ENCODE measurements at regions not wholly inside any gene's neighbourhood (a gene's known extent, or its start where the extent isn't known, plus 50 kb on each side); places are given as distances from the start of the nearest gene placed in this dataset.
"Not testable (repeated sequence)": the region's sequence is repeated elsewhere in the genome, so short reads cannot be mapped to it uniquely, and the experiment has no call there.

GRCh38 chr2:65782186-65782585, 349.8 kb upstream of the SPRED2 start:
- Mint-ChIP-seq H3K9me3 (no peaks in the 10 kb centered on the region), H3K27me3 (ENCODE audit: low read depth) (peaks cover 8% of the 10 kb centered on the region), H3K36me3 (ENCODE audit: insufficient read depth) (no peaks in the 10 kb centered on the region), H3K4me3 (no peak overlapping the region), H3K4me1 (ENCODE audit: low read depth) (no peaks in the 10 kb centered on the region)
- ATAC-seq (no peak), DNase-seq (no peak)

DNA sequence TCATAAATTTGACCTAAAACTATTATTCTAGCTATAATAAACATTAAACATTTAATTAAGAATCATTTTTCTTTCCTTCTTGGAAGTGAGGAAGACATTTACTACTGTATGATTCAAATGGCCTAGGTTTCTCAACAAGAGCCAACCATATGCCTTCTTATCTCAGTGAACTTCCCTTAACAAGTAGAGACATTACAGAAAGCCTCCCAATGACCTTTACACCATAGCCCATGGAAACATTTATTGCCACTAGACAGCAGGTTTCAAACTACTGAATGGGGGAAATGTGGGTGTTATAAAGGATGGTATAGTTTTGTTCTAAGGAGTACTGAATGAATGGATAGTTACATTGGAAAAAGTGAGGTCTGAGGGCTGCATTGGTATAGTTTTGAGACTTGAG, 349.4 kb upstream of the SPRED2 start:
- no peak overlapping the region for H3K4me3 Mint-ChIP-seq
- no peaks in the 10 kb centered on the region for H3K36me3 Mint-ChIP-seq (ENCODE audit: insufficient read depth)

GRCh38 chr2:65779021-65779420, 346.6 kb upstream of the SPRED2 start:
- DNase-seq (no peak), ATAC-seq (no peak)
- Mint-ChIP-seq H3K36me3 (ENCODE audit: insufficient read depth) (no peaks in the 10 kb centered on the region), H3K27me3 (ENCODE audit: low read depth) (peaks cover 12% of the 10 kb centered on the region), H3K9me3 (no peaks in the 10 kb centered on the region), H3K4me3 (no peak overlapping the region), H3K4me1 (ENCODE audit: low read depth) (no peaks in the 10 kb centered on the region)

More for the DNA sequence above, 349.4 kb upstream of the SPRED2 start:
- no peak for DNase-seq
- Mint-ChIP-seq H3K9me3 (no peaks in the 10 kb centered on the region), H3K27me3 (ENCODE audit: low read depth) (peaks cover 8% of the 10 kb centered on the region), H3K4me1 (ENCODE audit: low read depth) (no peaks in the 10 kb centered on the region)
- ATAC-seq: no peak

DNA sequence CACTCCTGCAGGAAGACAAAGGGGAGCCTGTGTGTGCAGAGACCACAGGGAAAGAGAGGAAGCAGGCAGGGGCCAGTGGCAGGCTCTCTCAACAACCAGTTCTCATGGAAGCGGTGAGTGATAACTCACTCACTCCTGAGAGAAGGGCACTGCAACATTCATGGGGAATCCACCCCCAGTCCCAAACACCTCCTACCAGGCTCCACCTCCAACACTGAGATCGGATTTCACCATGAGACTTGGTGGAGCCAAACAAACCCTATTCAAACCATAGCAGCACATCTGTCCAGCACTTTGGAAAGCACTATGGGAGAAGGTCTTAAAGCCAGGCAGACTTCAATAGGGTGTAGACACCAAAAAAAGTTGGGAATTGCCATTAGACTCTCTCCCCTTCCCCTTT, 345.7 kb upstream of the SPRED2 start:
- H3K4me1 Mint-ChIP-seq (ENCODE audit: low read depth): no peaks in the 10 kb centered on the region
- H3K4me3 Mint-ChIP-seq: no peak overlapping the region
- no peaks in the 10 kb centered on the region for H3K36me3 Mint-ChIP-seq (ENCODE audit: insufficient read depth)
- DNase-seq (no peak), ATAC-seq (no peak)
- H3K9me3 Mint-ChIP-seq: no peaks in the 10 kb centered on the region
- H3K27me3 Mint-ChIP-seq (ENCODE audit: low read depth): peaks cover 12% of the 10 kb centered on the region

GRCh38 chr2:65775839-65776238, 343.4 kb upstream of the SPRED2 start:
- H3K4me3 Mint-ChIP-seq: no peak overlapping the region
- H3K27me3 Mint-ChIP-seq (ENCODE audit: low read depth): peaks cover 15% of the 10 kb centered on the region
- no peaks in the 10 kb centered on the region for H3K9me3 Mint-ChIP-seq
- no peaks in the 10 kb centered on the region for H3K36me3 Mint-ChIP-seq (ENCODE audit: insufficient read depth)
- no peaks in the 10 kb centered on the region for H3K4me1 Mint-ChIP-seq (ENCODE audit: low read depth)
- DNase-seq (no peak), ATAC-seq (no peak)

GRCh38 chr2:65767946-65768345, 335.5 kb upstream of the SPRED2 start:
- Mint-ChIP-seq H3K4me3 (no peak overlapping the region), H3K9me3 (no peaks in the 10 kb centered on the region), H3K4me1 (ENCODE audit: low read depth) (no peaks in the 10 kb centered on the region), H3K36me3 (ENCODE audit: insufficient read depth) (no peaks in the 10 kb centered on the region), H3K27me3 (ENCODE audit: low read depth) (peaks cover 2% of the 10 kb centered on the region)
- ATAC-seq (no peak), DNase-seq (no peak)

DNA sequence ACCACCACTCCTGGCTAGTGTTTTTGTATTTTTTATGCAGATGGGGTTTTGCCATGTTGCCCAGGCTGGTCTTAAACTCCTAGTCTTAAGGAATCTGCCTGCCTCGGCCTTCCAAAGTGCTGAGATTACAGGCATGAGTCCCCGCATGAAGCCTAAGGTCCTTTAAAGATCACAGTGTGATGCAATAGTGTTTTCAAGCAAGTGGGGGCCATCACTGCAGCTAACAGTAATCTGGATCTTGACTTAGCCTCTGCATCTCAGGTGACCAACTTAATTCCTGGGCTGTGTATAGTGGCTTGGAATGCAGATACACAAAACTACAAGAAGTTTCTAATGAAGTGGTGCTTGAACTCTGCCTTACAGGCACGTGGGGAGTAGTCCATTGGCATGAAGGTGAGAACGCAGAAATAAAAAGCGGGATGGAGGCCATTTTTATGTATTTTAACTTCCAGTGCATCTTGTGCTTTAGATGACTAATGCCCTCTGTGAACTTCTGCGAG, 334.4 kb upstream of the SPRED2 start:
- no peak for ATAC-seq
- Mint-ChIP-seq H3K36me3 (ENCODE audit: insufficient read depth) (no peaks in the 10 kb centered on the region), H3K4me1 (ENCODE audit: low read depth) (no peaks in the 10 kb centered on the region), H3K9me3 (no peaks in the 10 kb centered on the region), H3K4me3 (no peak overlapping the region), H3K27me3 (ENCODE audit: low read depth) (peaks cover 3% of the 10 kb centered on the region)
- DNase-seq: no peak

DNA sequence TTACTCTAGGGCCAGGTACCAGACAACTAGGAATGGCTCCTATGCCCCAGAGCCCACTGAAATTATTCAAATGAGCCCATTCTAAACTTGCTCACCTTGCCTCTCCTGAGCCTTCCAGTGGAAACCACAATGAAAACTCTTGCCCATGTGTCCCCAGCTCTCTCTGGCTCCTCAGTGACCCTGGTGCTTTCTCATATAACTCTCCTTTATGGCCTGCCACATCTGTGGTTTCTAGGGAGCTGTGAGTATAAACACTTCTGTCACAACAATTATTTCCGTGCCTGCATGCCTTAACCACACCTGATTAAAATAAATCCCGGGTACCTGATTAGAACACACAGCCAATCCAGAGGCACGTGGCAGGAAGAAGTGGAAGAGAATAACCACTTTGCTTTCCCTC, 333.0 kb upstream of the SPRED2 start:
- no peak for ATAC-seq
- Mint-ChIP-seq H3K27me3 (ENCODE audit: low read depth) (peaks cover 5% of the 10 kb centered on the region), H3K4me1 (ENCODE audit: low read depth) (no peaks in the 10 kb centered on the region), H3K36me3 (ENCODE audit: insufficient read depth) (no peaks in the 10 kb centered on the region), H3K9me3 (no peaks in the 10 kb centered on the region), H3K4me3 (no peak overlapping the region)
- DNase-seq: no peak

- H3K36me3 Mint-ChIP-seq (ENCODE audit: insufficient read depth): no peaks in the 10 kb centered on the region
- no peaks in the 10 kb centered on the region for H3K4me1 Mint-ChIP-seq (ENCODE audit: low read depth)
- no peak overlapping the region for H3K4me3 Mint-ChIP-seq
- H3K9me3 Mint-ChIP-seq: peaks cover 8% of the 10 kb centered on the region
- peaks cover 9% of the 10 kb centered on the region for H3K27me3 Mint-ChIP-seq (ENCODE audit: low read depth)
- ATAC-seq (no peak), DNase-seq (no peak)
Measured at GRCh38 chr2:65762068-65762467, 329.7 kb upstream of the SPRED2 start.

DNA sequence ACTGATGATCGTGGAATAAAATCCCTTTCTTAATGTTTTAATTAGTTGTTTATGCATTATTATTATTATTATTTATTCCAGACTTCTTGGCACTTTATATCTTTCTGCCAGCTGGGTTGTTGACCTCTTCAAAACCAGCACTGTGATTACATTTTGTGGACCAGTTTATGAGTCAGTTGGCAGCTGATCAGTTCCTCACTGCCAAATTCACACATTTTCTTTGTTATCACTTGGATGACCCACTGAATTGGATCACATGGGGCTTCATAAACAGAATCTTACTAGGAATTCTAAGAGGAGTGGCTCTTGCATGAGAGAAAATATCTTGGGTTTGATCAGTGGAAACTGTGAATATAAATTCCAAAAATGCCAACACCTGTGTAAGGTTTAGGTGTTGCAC, 321.8 kb upstream of the SPRED2 start:
- H3K4me3 Mint-ChIP-seq: no peak overlapping the region
- H3K9me3 Mint-ChIP-seq: peaks cover 10% of the 10 kb centered on the region
- no peak for ATAC-seq
- no peak for DNase-seq
- no peaks in the 10 kb centered on the region for H3K27me3 Mint-ChIP-seq (ENCODE audit: low read depth)
- no peaks in the 10 kb centered on the region for H3K4me1 Mint-ChIP-seq (ENCODE audit: low read depth)
- no peaks in the 10 kb centered on the region for H3K36me3 Mint-ChIP-seq (ENCODE audit: insufficient read depth)

- no peaks in the 10 kb centered on the region for H3K36me3 Mint-ChIP-seq (ENCODE audit: insufficient read depth)
- no peak for ATAC-seq
- no peaks in the 10 kb centered on the region for H3K4me1 Mint-ChIP-seq (ENCODE audit: low read depth)
- no peaks in the 10 kb centered on the region for H3K27me3 Mint-ChIP-seq (ENCODE audit: low read depth)
- no peaks in the 10 kb centered on the region for H3K9me3 Mint-ChIP-seq
- H3K4me3 Mint-ChIP-seq: no peak overlapping the region
- no peak for DNase-seq
Measured at GRCh38 chr2:65751408-65751807, 319.0 kb upstream of the SPRED2 start.

- Mint-ChIP-seq H3K27me3 (ENCODE audit: low read depth) (no peaks in the 10 kb centered on the region), H3K36me3 (ENCODE audit: insufficient read depth) (no peaks in the 10 kb centered on the region), H3K4me3 (no peak overlapping the region), H3K9me3 (no peaks in the 10 kb centered on the region), H3K4me1 (ENCODE audit: low read depth) (no peaks in the 10 kb centered on the region)
- no peak for ATAC-seq
- DNase-seq: no peak
Measured at GRCh38 chr2:65749545-65749944, 317.1 kb upstream of the SPRED2 start.

- not testable (repeated sequence) for DNase-seq; H3K36me3 Mint-ChIP-seq (ENCODE audit: insufficient read depth); ATAC-seq; H3K27me3 Mint-ChIP-seq (ENCODE audit: low read depth); H3K4me3 Mint-ChIP-seq; H3K9me3 Mint-ChIP-seq; H3K4me1 Mint-ChIP-seq (ENCODE audit: low read depth)
Measured at GRCh38 chr2:65747875-65748274, 315.5 kb upstream of the SPRED2 start.

DNA sequence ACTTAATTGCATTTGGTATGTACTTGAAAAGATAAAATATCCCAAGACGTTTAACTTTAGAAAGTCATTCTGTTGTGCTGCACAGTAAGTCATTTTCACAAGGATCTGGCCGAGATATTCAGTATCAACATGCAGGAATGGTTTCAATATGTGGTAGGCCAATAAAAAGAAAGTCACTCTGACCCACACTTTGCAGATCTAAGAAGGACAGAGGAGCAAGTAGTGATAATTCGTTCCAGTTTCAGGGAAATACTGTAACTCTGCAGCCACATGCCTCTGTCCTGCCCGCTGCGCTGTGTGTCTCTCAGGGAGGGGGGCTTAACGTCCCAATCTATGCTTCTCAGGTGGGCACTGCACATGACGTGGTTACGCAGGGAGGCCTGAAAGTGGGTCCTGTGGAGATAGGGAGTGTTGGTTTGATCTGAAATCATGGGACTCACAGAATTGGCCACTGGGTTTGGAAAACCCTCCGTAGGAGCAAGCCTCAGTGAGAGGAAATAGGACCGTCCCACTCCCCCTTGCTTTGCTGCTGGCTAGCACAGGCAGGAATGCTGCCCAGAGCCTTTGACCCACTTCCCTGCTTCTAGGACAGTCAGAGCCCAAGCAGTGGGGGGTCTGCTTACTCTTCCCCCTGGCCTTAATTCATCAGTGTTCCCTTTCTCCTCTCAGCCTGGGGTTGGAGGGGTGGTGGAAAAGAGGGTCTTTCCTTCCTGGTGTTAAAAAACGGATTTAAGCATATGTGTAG, 314.7 kb upstream of the SPRED2 start:
- H3K4me3 Mint-ChIP-seq: no peak overlapping the region
- peaks cover 2% of the 10 kb centered on the region for H3K27me3 Mint-ChIP-seq (ENCODE audit: low read depth)
- no peak for DNase-seq
- no peaks in the 10 kb centered on the region for H3K36me3 Mint-ChIP-seq (ENCODE audit: insufficient read depth)
- no peaks in the 10 kb centered on the region for H3K9me3 Mint-ChIP-seq
- H3K4me1 Mint-ChIP-seq (ENCODE audit: low read depth): no peaks in the 10 kb centered on the region
- no peak for ATAC-seq

DNA sequence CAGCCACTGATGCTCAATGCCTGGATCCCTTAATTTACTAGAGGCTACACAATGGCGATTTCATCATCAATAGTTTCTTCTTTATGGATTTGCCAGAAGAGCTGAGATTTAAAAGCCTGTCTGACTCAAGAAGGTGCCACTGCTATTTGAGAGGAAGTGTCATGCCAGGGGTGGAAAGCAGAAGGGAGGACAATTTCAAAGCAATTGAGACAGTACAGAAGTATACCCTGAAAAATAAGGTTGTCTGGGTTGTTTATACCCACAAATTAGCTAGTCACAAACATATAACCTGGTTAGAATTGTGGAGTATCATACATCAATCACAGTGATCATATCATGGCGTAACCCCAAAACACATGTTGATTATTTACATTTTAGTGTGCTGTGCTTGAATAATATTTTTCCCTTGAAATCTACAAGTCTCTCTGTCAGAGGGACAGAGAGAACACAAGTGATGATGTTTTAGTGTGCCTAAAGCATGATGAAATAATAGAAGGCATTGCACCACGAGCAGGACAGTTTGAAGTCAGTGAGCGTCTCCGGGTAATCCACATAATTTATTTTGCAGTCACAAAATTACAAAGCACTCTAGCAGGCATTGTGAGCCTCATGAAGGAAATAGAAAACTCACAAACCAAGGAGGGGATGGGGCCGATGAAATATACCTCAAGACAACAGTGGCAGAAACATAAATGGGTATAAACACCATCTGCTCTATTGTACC, 312.2 kb upstream of the SPRED2 start:
- DNase-seq: no peak
- ATAC-seq: no peak
- H3K27me3 Mint-ChIP-seq (ENCODE audit: low read depth): peaks cover 4% of the 10 kb centered on the region
- no peaks in the 10 kb centered on the region for H3K4me1 Mint-ChIP-seq (ENCODE audit: low read depth)
- no peaks in the 10 kb centered on the region for H3K9me3 Mint-ChIP-seq
- H3K36me3 Mint-ChIP-seq (ENCODE audit: insufficient read depth): no peaks in the 10 kb centered on the region
- H3K4me3 Mint-ChIP-seq: no peak overlapping the region
